HCT116 (cell line): ENCODE measurements at regions not wholly inside any gene's neighbourhood (a gene's known extent, or its start where the extent isn't known, plus 50 kb on each side); places are given as distances from the start of the nearest gene placed in this dataset.

Experiments
- ATAC-seq: fragments of 200-7000 bp; cut with Tn5 transposase; 2 replicates; pipeline ENCODE4 v1.9.1; 2020; ENCODE audit warnings: mild to moderate bottlenecking, moderate library complexity
- BruUV-seq: library from RNA; stranded (reverse); fragments of 400-500 nt; replicated peaks from 2 replicates; lab custom pipeline; 2021; lab: Mats Ljungman, UMichigan
- CTCF ChIA-PET: fragments of 300-600 bp; sonication (Branson Sonifier 250); formaldehyde crosslinking; loops from one replicate; lab custom pipeline; 2021; ENCODE audit warnings: antibody characterized with exemption; lab: Charles Lee
- POLR2A ChIA-PET: fragments of 300-600, 350-600 bp; sonication (Branson Sonifier 250); formaldehyde crosslinking; loops from one replicate; lab custom pipeline; 2021; ENCODE audit warnings: antibody characterized with exemption; lab: Charles Lee
- RAD21 ChIA-PET, 2 experiments: fragments of 300-600 bp; sonication (Branson Sonifier 250); formaldehyde crosslinking; loops; one replicate each; lab custom pipeline; 2023; ENCODE audit warnings: low total read pairs in 2 of 2; ENCODE audit not compliant: uncharacterized antibody in 2 of 2, unreplicated experiment in 2 of 2, low non-redundant PET in 1 of 2; lab: Charles Lee
- DNase-seq: peaks from one replicate; pipeline ENCODE4 v3.0.0-alpha.2; 2010; ENCODE audit warnings: low read depth, low spot score
- H2AFZ ChIP-seq: fragments of 200-600 bp; shearing (Covaris generic), sonication (generic); 2 replicates; pipeline ENCODE4 v1.6.1; 2017; ENCODE audit warnings: low read depth, mixed run types, mixed read lengths, antibody characterized with exemption, low read length; ENCODE audit not compliant: poor library complexity, severe bottlenecking
- H3K27ac ChIP-seq: 2 replicates; pipeline ENCODE4 v1.5.1; 2012; ENCODE audit warnings: low read depth, low read length
- H3K27me3 ChIP-seq: fragments of 200-600 bp; sonication (generic); 2 replicates; pipeline ENCODE4 v1.6.1; 2016; ENCODE audit warnings: mixed run types, low read length, mixed read lengths; ENCODE audit not compliant: insufficient read depth
- H3K36me3 ChIP-seq, 2 experiments: fragments of 200-500 bp in 1 of 2; fragments of 200-600 bp in 1 of 2; sonication (Bioruptor generic) in 1 of 2; sonication (generic) in 1 of 2; 2 replicates each; pipeline versions ENCODE4 v1.5.1 to v1.6.1; 2014 to 2016; ENCODE audit warnings: low read length in 2 of 2, inconsistent platforms in 1 of 2, mixed read lengths in 1 of 2, mixed run types in 1 of 2; ENCODE audit not compliant: insufficient read depth in 2 of 2, control insufficient read depth in 1 of 2
- H3K4me1 ChIP-seq, 2 experiments: fragments of 200-600 bp in 1 of 2; sonication (generic) in 1 of 2; 2 replicates each; pipeline versions ENCODE4 v1.5.1 to v1.6.1; 2012 to 2017; ENCODE audit warnings: low read length in 2 of 2, inconsistent platforms in 1 of 2, mild to moderate bottlenecking in 1 of 2, mixed read lengths in 1 of 2, mixed run types in 1 of 2, moderate library complexity in 1 of 2; ENCODE audit not compliant: insufficient read depth in 2 of 2, control insufficient read depth in 1 of 2
- H3K4me2 ChIP-seq: fragments of 200-600 bp; sonication (generic); 2 replicates; pipeline ENCODE4 v1.6.1; 2017; ENCODE audit warnings: mixed run types, low read length, mixed read lengths
- H3K4me3 ChIP-seq, 2 experiments: fragments of 200-600 bp in 1 of 2; sonication (generic) in 1 of 2; replicated peaks in 1 of 2; 2 replicates each; pipeline ENCODE4 v1.5.1; 2011 to 2016; ENCODE audit warnings: low read length in 2 of 2, control low read depth in 1 of 2, low read depth in 1 of 2, mild to moderate bottlenecking in 1 of 2, mixed read lengths in 1 of 2, mixed run types in 1 of 2
- H3K79me2 ChIP-seq: fragments of 200-600 bp; sonication (generic); 2 replicates; pipeline ENCODE4 v1.6.1; 2017; ENCODE audit warnings: mild to moderate bottlenecking, mixed run types, low read length, moderate library complexity, mixed read lengths; ENCODE audit not compliant: insufficient read depth
- H3K9ac ChIP-seq: fragments of 200-600 bp; sonication (generic); 2 replicates; pipeline ENCODE4 v1.6.1; 2016; ENCODE audit warnings: low read length, mixed read lengths
- H3K9me2 ChIP-seq: fragments of 200-600 bp; sonication (generic), shearing (Covaris generic); 2 replicates; pipeline ENCODE4 v1.6.1; 2017; ENCODE audit warnings: mixed run types, mild to moderate bottlenecking, moderate library complexity; ENCODE audit not compliant: insufficient read depth
- H3K9me3 ChIP-seq, 2 experiments: fragments of 200-500 bp in 1 of 2; fragments of 200-600 bp in 1 of 2; sonication (Bioruptor generic) in 1 of 2; sonication (generic) in 1 of 2; 2 replicates each; pipeline ENCODE4 v1.6.1; 2014 to 2017; ENCODE audit warnings: low read length in 2 of 2, mixed read lengths in 2 of 2, inconsistent platforms in 1 of 2, low read depth in 1 of 2, mild to moderate bottlenecking in 1 of 2, mixed run types in 1 of 2, moderate library complexity in 1 of 2; ENCODE audit not compliant: control insufficient read depth in 1 of 2, insufficient read depth in 1 of 2
- H4K20me1 ChIP-seq: fragments of 200-600 bp; sonication (generic), shearing (Covaris generic); 2 replicates; pipeline ENCODE4 v1.6.1; 2017; ENCODE audit warnings: mixed run types, mild to moderate bottlenecking, moderate library complexity; ENCODE audit not compliant: insufficient read depth
- CBX3 ChIP-seq: IDR thresholded peaks from 2 replicates; pipeline ENCODE4 v1.6.1; 2012; ENCODE audit warnings: low read depth
- CEBPB ChIP-seq: IDR thresholded peaks from 2 replicates; pipeline ENCODE4 v1.6.1; 2012; ENCODE audit warnings: low read depth
- EGR1 ChIP-seq: IDR thresholded peaks from 2 replicates; pipeline ENCODE4 v1.6.1; 2012; ENCODE audit warnings: low read depth
- ELF1 ChIP-seq: IDR thresholded peaks from 2 replicates; pipeline ENCODE4 v1.6.1; 2012; ENCODE audit warnings: low read depth, borderline replicate concordance
- EZH2phosphoT487 ChIP-seq: fragments of 200-600 bp; IDR thresholded peaks from 2 replicates; pipeline ENCODE4 v1.6.1; 2018; ENCODE audit warnings: antibody characterized with exemption, borderline replicate concordance
- FOSL1 ChIP-seq: IDR thresholded peaks from 2 replicates; pipeline ENCODE4 v1.6.1; 2012; ENCODE audit warnings: low read depth
- JUND ChIP-seq: IDR thresholded peaks from 2 replicates; pipeline ENCODE4 v1.6.1; 2012
- POLR2A ChIP-seq: IDR thresholded peaks from 2 replicates; pipeline ENCODE4 v1.7.0; 2011; ENCODE audit warnings: borderline replicate concordance; ENCODE audit not compliant: insufficient read depth, insufficient read length; ENCODE audit errors: extremely low read depth
- POLR2AphosphoS5 ChIP-seq: IDR thresholded peaks from 2 replicates; pipeline ENCODE4 v1.6.1; 2011; ENCODE audit warnings: mild to moderate bottlenecking, low read depth, low read length, moderate library complexity
- RAD21 ChIP-seq: IDR thresholded peaks from 2 replicates; pipeline ENCODE4 v1.6.1; 2012; ENCODE audit warnings: low read depth, mild to moderate bottlenecking
- SIN3A ChIP-seq: IDR thresholded peaks from 2 replicates; pipeline ENCODE4 v1.6.1; 2012; ENCODE audit warnings: low read depth
- SRF ChIP-seq: IDR thresholded peaks from 2 replicates; pipeline ENCODE4 v1.6.1; 2012; ENCODE audit warnings: low read depth
- TCF7L2 ChIP-seq: IDR thresholded peaks from 2 replicates; pipeline ENCODE4 v1.7.0; 2011; ENCODE audit warnings: borderline replicate concordance, inconsistent platforms; ENCODE audit not compliant: insufficient read depth, insufficient read length; ENCODE audit errors: extremely low read depth
- ZFX ChIP-seq: fragments of 450-650 bp; IDR thresholded peaks from 2 replicates; pipeline ENCODE4 v1.6.1; 2017
- ZNF274 ChIP-seq: fragments of 200-500 bp; sonication (Bioruptor generic); IDR thresholded peaks from 2 replicates; pipeline ENCODE4 v1.6.1; 2014; ENCODE audit warnings: mild to moderate bottlenecking, low read depth, low read length, inconsistent platforms
- intact Hi-C: fragments of 100-400 bp; cut with micrococcal nuclease; formaldehyde crosslinking; loops from 2 replicates; pipeline ENCODE4 v1.10.0; 2022
- TF ChIP-seq, protein P1 (sequence below), 3 experiments: fragments of 200-600 bp in 1 of 3; sonication (generic) in 1 of 3; IDR thresholded peaks in 2 of 3; conservative IDR thresholded peaks in 1 of 3; 2 replicates each; pipeline ENCODE4 v1.5.1; 2012 to 2017; ENCODE audit warnings: low read depth in 2 of 3, low read length in 2 of 3, antibody characterized with exemption in 1 of 3, borderline replicate concordance in 1 of 3, control low read depth in 1 of 3, mild to moderate bottlenecking in 1 of 3, mixed read lengths in 1 of 3, mixed run types in 1 of 3, moderate library complexity in 1 of 3; ENCODE audit not compliant: insufficient read depth in 1 of 3
- TF ChIP-seq, protein P2 (sequence below): IDR thresholded peaks from 2 replicates; pipeline ENCODE4 v1.6.1; 2012
- TF ChIP-seq, protein P3 (sequence below): IDR thresholded peaks from 2 replicates; pipeline ENCODE4 v1.6.1; 2011; ENCODE audit warnings: mild to moderate bottlenecking, low read length, moderate library complexity; ENCODE audit not compliant: insufficient replicate concordance; ENCODE audit errors: extremely low read depth

DNA sequence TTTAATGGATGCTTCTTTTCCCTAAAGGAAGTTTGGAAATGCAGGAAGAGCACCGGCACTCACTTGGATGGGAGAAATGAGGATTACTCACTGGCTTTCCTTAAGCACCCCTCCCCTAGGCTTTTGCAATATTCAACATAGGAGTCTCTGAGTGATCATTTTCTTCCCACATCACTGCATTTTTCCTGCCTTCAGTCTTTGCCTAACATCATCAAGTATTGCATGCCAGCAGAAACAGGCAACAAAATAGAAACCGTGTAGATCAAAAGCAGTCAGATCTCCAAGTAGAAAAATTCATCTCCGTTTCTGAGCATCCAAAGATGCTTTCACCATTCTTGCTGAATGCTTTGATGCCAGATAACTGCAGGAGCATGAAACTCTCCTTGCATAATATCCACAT is 119.9 kb downstream of the ADCYAP1R1 start (continued):
- TF ChIP-seq CBX3 (no peak), CEBPB (no peak), SIN3A (no peak), ZNF274 (no peak), ELF1 (no peak), JUND (no peak), RAD21 (no peak), EZH2phosphoT487 (no peak)
- TF ChIP-seq, protein P1, sequence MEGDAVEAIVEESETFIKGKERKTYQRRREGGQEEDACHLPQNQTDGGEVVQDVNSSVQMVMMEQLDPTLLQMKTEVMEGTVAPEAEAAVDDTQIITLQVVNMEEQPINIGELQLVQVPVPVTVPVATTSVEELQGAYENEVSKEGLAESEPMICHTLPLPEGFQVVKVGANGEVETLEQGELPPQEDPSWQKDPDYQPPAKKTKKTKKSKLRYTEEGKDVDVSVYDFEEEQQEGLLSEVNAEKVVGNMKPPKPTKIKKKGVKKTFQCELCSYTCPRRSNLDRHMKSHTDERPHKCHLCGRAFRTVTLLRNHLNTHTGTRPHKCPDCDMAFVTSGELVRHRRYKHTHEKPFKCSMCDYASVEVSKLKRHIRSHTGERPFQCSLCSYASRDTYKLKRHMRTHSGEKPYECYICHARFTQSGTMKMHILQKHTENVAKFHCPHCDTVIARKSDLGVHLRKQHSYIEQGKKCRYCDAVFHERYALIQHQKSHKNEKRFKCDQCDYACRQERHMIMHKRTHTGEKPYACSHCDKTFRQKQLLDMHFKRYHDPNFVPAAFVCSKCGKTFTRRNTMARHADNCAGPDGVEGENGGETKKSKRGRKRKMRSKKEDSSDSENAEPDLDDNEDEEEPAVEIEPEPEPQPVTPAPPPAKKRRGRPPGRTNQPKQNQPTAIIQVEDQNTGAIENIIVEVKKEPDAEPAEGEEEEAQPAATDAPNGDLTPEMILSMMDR (IDR thresholded peaks at IDR 0.05 in 2 of 3, conservative IDR thresholded peaks at IDR 0.05 in 1 of 3; ENCODE audit: borderline replicate concordance in 1 of 3, insufficient read depth in 1 of 3, low read depth in 2 of 3, low read length in 2 of 3), result no peak

DNA sequence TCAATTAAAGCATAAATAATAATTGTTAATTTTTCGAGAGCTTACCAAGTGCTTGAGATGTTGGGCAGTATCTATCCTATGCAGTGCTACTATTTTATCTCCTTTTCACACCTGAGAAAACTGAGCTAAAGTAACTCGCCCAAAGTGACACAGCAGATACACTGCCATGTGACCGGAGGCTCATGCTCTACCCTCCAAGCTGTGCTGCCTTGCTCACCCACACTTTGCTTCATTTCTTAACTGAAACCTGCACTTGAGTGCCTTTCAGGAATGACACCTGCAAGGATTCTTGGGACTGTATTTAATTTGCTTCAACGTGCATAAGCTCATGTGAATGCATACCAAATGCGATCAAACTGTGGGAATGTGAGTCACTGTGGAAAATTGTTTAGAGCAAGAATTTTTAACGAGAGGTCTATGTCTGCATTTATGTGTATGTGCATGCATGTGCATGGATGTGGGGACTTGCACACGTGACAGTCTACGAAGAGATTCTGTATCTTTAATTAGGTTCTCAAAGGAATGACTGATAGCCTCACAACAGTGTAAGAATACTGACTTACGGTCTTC is 119.2 kb downstream of the ADCYAP1R1 start:
- POLR2A ChIA-PET, result no interaction called here
- CTCF ChIA-PET, result no interaction called here
- DNase-seq (no peak), ATAC-seq (no peak)
- RAD21 ChIA-PET, result no interaction called here
- TF ChIP-seq RAD21 (no peak), TCF7L2 (no peak), FOSL1 (no peak), POLR2A (no peak), JUND (no peak), ELF1 (no peak), CEBPB (no peak), POLR2AphosphoS5 (no peak), ZFX (no peak), EGR1 (no peak), SRF (no peak)
- TF ChIP-seq, protein P1 (IDR thresholded peaks at IDR 0.05 in 2 of 3, conservative IDR thresholded peaks at IDR 0.05 in 1 of 3; ENCODE audit: borderline replicate concordance in 1 of 3, insufficient read depth in 1 of 3, low read depth in 2 of 3, low read length in 2 of 3), result no peak
- TF ChIP-seq, protein P2, sequence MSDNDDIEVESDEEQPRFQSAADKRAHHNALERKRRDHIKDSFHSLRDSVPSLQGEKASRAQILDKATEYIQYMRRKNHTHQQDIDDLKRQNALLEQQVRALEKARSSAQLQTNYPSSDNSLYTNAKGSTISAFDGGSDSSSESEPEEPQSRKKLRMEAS, result no peak
- TF ChIP-seq, protein P3, sequence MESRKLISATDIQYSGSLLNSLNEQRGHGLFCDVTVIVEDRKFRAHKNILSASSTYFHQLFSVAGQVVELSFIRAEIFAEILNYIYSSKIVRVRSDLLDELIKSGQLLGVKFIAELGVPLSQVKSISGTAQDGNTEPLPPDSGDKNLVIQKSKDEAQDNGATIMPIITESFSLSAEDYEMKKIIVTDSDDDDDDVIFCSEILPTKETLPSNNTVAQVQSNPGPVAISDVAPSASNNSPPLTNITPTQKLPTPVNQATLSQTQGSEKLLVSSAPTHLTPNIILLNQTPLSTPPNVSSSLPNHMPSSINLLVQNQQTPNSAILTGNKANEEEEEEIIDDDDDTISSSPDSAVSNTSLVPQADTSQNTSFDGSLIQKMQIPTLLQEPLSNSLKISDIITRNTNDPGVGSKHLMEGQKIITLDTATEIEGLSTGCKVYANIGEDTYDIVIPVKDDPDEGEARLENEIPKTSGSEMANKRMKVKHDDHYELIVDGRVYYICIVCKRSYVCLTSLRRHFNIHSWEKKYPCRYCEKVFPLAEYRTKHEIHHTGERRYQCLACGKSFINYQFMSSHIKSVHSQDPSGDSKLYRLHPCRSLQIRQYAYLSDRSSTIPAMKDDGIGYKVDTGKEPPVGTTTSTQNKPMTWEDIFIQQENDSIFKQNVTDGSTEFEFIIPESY, result no peak
- Histone ChIP-seq H3K9me2 (no peaks in the 10 kb centered on the region), H3K27ac (no peak overlapping the region), H3K79me2 (no peaks in the 10 kb centered on the region), H4K20me1 (no peaks in the 10 kb centered on the region), H2AFZ (no peak overlapping the region), H3K4me3 (no peak overlapping the region), H3K4me2 (no peak overlapping the region), H3K36me3 (no peaks in the 10 kb centered on the region), H3K9me3 (no peaks in the 10 kb centered on the region), H3K4me1 (no peaks in the 10 kb centered on the region), H3K9ac (no peak overlapping the region), H3K27me3 (peaks cover 31% of the 10 kb centered on the region; the same call in 1 of the 2 replicates)
- intact Hi-C loops, result no loop called here
- BruUV-seq, result no TSS peak
